ENCODE measurements at regions not wholly inside any gene's neighbourhood (a gene's known extent, or its start where the extent isn't known, plus 50 kb on each side); places are given as distances from the start of the nearest gene placed in this dataset.

- Histone ChIP-seq H3K36me3 (replicated peaks in 1 of 2; ENCODE audit: control insufficient read depth in 1 of 2, insufficient read depth in 2 of 2, low read length in 2 of 2) (no peaks in the 10 kb centered on the region), H3K4me2 (ENCODE audit: low read depth, low read length) (no peak overlapping the region), H3K9ac (ENCODE audit: insufficient read depth, low read depth, low read length) (no peak overlapping the region), H2AFZ (ENCODE audit: low read length) (no peak overlapping the region), H4K20me1 (ENCODE audit: insufficient read depth, low read length) (no peaks in the 10 kb centered on the region), H3K27ac (ENCODE audit: extremely low read length, insufficient read depth, low read length) (no peak overlapping the region), H3K4me3 (replicated peaks in 1 of 3; ENCODE audit: insufficient read depth in 1 of 3, low read depth in 2 of 3, low read length in 3 of 3) (no peak overlapping the region), H3K9me3 (ENCODE audit: low read length) (no peaks in the 10 kb centered on the region), H3K4me1 (ENCODE audit: insufficient read depth, low read length) (no peaks in the 10 kb centered on the region), H3K27me3 (ENCODE audit: control insufficient read depth in 1 of 2, insufficient read depth in 2 of 2, low read length in 2 of 2) (no peaks in the 10 kb centered on the region), H3K79me2 (ENCODE audit: insufficient read depth, low read length) (no peaks in the 10 kb centered on the region)
- WGBS (ENCODE audit: low lambda C conversion rate) = 5% methylated on average over 3 of the region's 3 CpGs
- CTCF ChIA-PET (ENCODE audit: low intra/inter-chr PET ratio, low total read pairs) = no interaction called here
- TF ChIP-seq HMG20B (CRISPR knock-in tag; conservative IDR thresholded peaks at IDR 0.05) = no peak
- TF ChIP-seq KLF16 (CRISPR knock-in tag; IDR thresholded peaks at IDR 0.05) = no peak
- no peak for TF ChIP-seq KLF15 (CRISPR knock-in tag; IDR thresholded peaks at IDR 0.05; ENCODE audit: borderline replicate concordance)
- no peak for TF ChIP-seq SOX6 (IDR thresholded peaks at IDR 0.05)
- no peak for TF ChIP-seq SOX6 (CRISPR knock-in tag; IDR thresholded peaks at IDR 0.05)
- TF ChIP-seq NFYC (CRISPR knock-in tag; IDR thresholded peaks at IDR 0.05) = no peak
- TF ChIP-seq SKI (IDR thresholded peaks at IDR 0.05; ENCODE audit: partially characterized antibody) = no peak
- TF ChIP-seq MEF2D (CRISPR knock-in tag; IDR thresholded peaks at IDR 0.05) = no peak
- no peak for TF ChIP-seq NFE2L1 (CRISPR knock-in tag; IDR thresholded peaks at IDR 0.05; ENCODE audit: borderline replicate concordance)
- no peak for TF ChIP-seq FOXA3 (CRISPR knock-in tag; IDR thresholded peaks at IDR 0.05)
- no peak for TF ChIP-seq TCF12 (IDR thresholded peaks at IDR 0.05)
- TF ChIP-seq TCF12 (CRISPR knock-in tag; IDR thresholded peaks at IDR 0.05) = no peak
- no peak for TF ChIP-seq YY1 (IDR thresholded peaks at IDR 0.05; ENCODE audit: insufficient read depth, insufficient replicate concordance, low read depth, low read length)
- TF ChIP-seq TEAD3 (CRISPR knock-in tag; optimal IDR thresholded peaks at IDR 0.05; ENCODE audit: borderline replicate concordance) = no peak
- no peak for TF ChIP-seq ZSCAN25 (CRISPR knock-in tag; IDR thresholded peaks at IDR 0.05)
- no peak for TF ChIP-seq ZNF18 (CRISPR knock-in tag; IDR thresholded peaks at IDR 0.05; ENCODE audit: insufficient replicate concordance)
- no peak for TF ChIP-seq ARNT2 (CRISPR knock-in tag; IDR thresholded peaks at IDR 0.05; ENCODE audit: low read depth)
- TF ChIP-seq ZNF329 (CRISPR knock-in tag; IDR thresholded peaks at IDR 0.05; ENCODE audit: low read depth) = no peak
- no peak for TF ChIP-seq ZNF20 (CRISPR knock-in tag; IDR thresholded peaks at IDR 0.05)
- BruUV-seq (replicated peaks) = no TSS peak
- FAIRE-seq (no peak), DNase-seq (ENCODE audit: low spot score) (peak; percentile 2), ATAC-seq (peak; percentile 64; the same call in 2 of the 3 replicates)
- in situ Hi-C loops (cut with HindIII; ENCODE audit: extremely low pct_ligation_motif_present, low pct_unique_long_range_greater_than_20kb) (no loop called here), intact Hi-C loops (cut with micrococcal nuclease; ENCODE audit: unreplicated experiment) (no loop called here)
- POLR2A ChIA-PET = no interaction called here
These were observed 1286.5 kb upstream of the TENM4 start for GRCh38 chr11:80727315-80727714.
